ENCODE measurements at regions not wholly inside any gene's neighbourhood (a gene's known extent, or its start where the extent isn't known, plus 50 kb on each side); places are given as distances from the start of the nearest gene placed in this dataset.
"Not testable (repeated sequence)": the region's sequence is repeated elsewhere in the genome, so short reads cannot be mapped to it uniquely, and the experiment has no call there.

- no peak for TF ChIP-seq CTCF (IDR thresholded peaks at IDR 0.05)
- H3K4me1 ChIP-seq (ENCODE audit: control insufficient read depth in 1 of 2, low read depth in 2 of 2), result no peaks in the 10 kb centered on the region
- H3K27me3 ChIP-seq (replicated peaks; ENCODE audit: insufficient read depth), result no peaks in the 10 kb centered on the region
- no peak overlapping the region for H3K4me3 ChIP-seq
- no peak for DNase-seq (ENCODE audit: low spot score)
- no peaks in the 10 kb centered on the region for H3K9me3 ChIP-seq
- ATAC-seq (ENCODE audit: insufficient number of reproducible peaks, low FRiP score, low read depth), result no peak
- H3K27ac ChIP-seq, result no peak overlapping the region
- H3K36me3 ChIP-seq, result no peaks in the 10 kb centered on the region
Observed at GRCh38 chr11:114949614-114950351, 271.5 kb downstream of the NXPE2 start.

- H3K27me3 ChIP-seq (replicated peaks; ENCODE audit: insufficient read depth), result no peaks in the 10 kb centered on the region
- no peaks in the 10 kb centered on the region for H3K9me3 ChIP-seq
- TF ChIP-seq CTCF (IDR thresholded peaks at IDR 0.05), result no peak
- no peak overlapping the region for H3K4me3 ChIP-seq
- no peak overlapping the region for H3K27ac ChIP-seq
- no peaks in the 10 kb centered on the region for H3K36me3 ChIP-seq
- H3K4me1 ChIP-seq (ENCODE audit: control insufficient read depth in 1 of 2, low read depth in 2 of 2), result no peaks in the 10 kb centered on the region
- DNase-seq (ENCODE audit: low spot score) (no peak), ATAC-seq (ENCODE audit: insufficient number of reproducible peaks, low FRiP score, low read depth) (no peak)
Observed at GRCh38 chr11:114953039-114953438, 274.7 kb downstream of the NXPE2 start.

GRCh38 chr11:114955923-114956322 is 277.6 kb downstream of the NXPE2 start:
- H3K4me1 ChIP-seq (ENCODE audit: control insufficient read depth in 1 of 2, low read depth in 2 of 2), result no peaks in the 10 kb centered on the region
- DNase-seq (ENCODE audit: low spot score) (no peak), ATAC-seq (ENCODE audit: insufficient number of reproducible peaks, low FRiP score, low read depth) (no peak)
- H3K4me3 ChIP-seq, result no peak overlapping the region
- H3K9me3 ChIP-seq, result no peaks in the 10 kb centered on the region
- no peak overlapping the region for H3K27ac ChIP-seq
- H3K27me3 ChIP-seq (replicated peaks; ENCODE audit: insufficient read depth), result no peaks in the 10 kb centered on the region
- H3K36me3 ChIP-seq, result no peaks in the 10 kb centered on the region
- TF ChIP-seq CTCF (IDR thresholded peaks at IDR 0.05), result no peak

GRCh38 chr11:114956566-114956965 is 278.2 kb downstream of the NXPE2 start:
- no peak overlapping the region for H3K4me3 ChIP-seq
- H3K36me3 ChIP-seq, result no peaks in the 10 kb centered on the region
- TF ChIP-seq CTCF (IDR thresholded peaks at IDR 0.05), result no peak
- H3K27me3 ChIP-seq (replicated peaks; ENCODE audit: insufficient read depth), result no peaks in the 10 kb centered on the region
- no peak for ATAC-seq (ENCODE audit: insufficient number of reproducible peaks, low FRiP score, low read depth)
- no peaks in the 10 kb centered on the region for H3K9me3 ChIP-seq
- no peak overlapping the region for H3K27ac ChIP-seq
- no peaks in the 10 kb centered on the region for H3K4me1 ChIP-seq (ENCODE audit: control insufficient read depth in 1 of 2, low read depth in 2 of 2)
- DNase-seq (ENCODE audit: low spot score), result no peak

GRCh38 chr11:114959953-114960505 is 281.7 kb downstream of the NXPE2 start:
- Histone ChIP-seq H3K27me3 (replicated peaks; ENCODE audit: insufficient read depth) (no peaks in the 10 kb centered on the region), H3K36me3 (no peaks in the 10 kb centered on the region), H3K4me1 (ENCODE audit: control insufficient read depth in 1 of 2, low read depth in 2 of 2) (no peaks in the 10 kb centered on the region), H3K4me3 (no peak overlapping the region), H3K27ac (no peak overlapping the region), H3K9me3 (no peaks in the 10 kb centered on the region)
- ATAC-seq (ENCODE audit: insufficient number of reproducible peaks, low FRiP score, low read depth), result no peak
- no peak for TF ChIP-seq CTCF (IDR thresholded peaks at IDR 0.05)
- DNase-seq (ENCODE audit: low spot score), result no peak

GRCh38 chr11:114960819-114961218 is 282.5 kb downstream of the NXPE2 start:
- H3K4me3 ChIP-seq; H3K36me3 ChIP-seq; H3K27me3 ChIP-seq (replicated peaks; ENCODE audit: insufficient read depth); H3K27ac ChIP-seq; DNase-seq (ENCODE audit: low spot score); ATAC-seq (ENCODE audit: insufficient number of reproducible peaks, low FRiP score, low read depth); H3K9me3 ChIP-seq; H3K4me1 ChIP-seq (ENCODE audit: control insufficient read depth in 1 of 2, low read depth in 2 of 2): not testable (repeated sequence)
